ENCODE measurements at regions not wholly inside any gene's neighbourhood (a gene's known extent, or its start where the extent isn't known, plus 50 kb on each side); places are given as distances from the start of the nearest gene placed in this dataset.

GRCh38 chr2:58757971-58758370, 516.8 kb upstream of the FANCL start:
- no peak for TF ChIP-seq CTCF (IDR thresholded peaks at IDR 0.05)
- no peak for TF ChIP-seq REST (IDR thresholded peaks at IDR 0.05)
- no peak for TF ChIP-seq KDM5A (IDR thresholded peaks at IDR 0.05)

All from A549 (cell line).